ENCODE measurements at regions not wholly inside any gene's neighbourhood (a gene's known extent, or its start where the extent isn't known, plus 50 kb on each side); places are given as distances from the start of the nearest gene placed in this dataset.

GRCh38 chr5:74342948-74343682 is 297.4 kb downstream of the ENC1 start:
- DNase-seq (ENCODE audit: low read depth), result no peak

GRCh38 chr5:74342182-74342581 is 298.3 kb downstream of the ENC1 start:
- DNase-seq (ENCODE audit: low read depth), result no peak

- no peak for DNase-seq (ENCODE audit: low read depth)
These were observed 299.3 kb downstream of the ENC1 start for GRCh38 chr5:74341221-74341620.

GRCh38 chr5:74340476-74340875 is 300.1 kb downstream of the ENC1 start:
- no peak for DNase-seq (ENCODE audit: low read depth)

GRCh38 chr5:74337984-74338310 is 302.6 kb downstream of the ENC1 start:
- peak; percentile 67 for DNase-seq (ENCODE audit: low read depth)

- no peak for DNase-seq (ENCODE audit: low read depth)
These were observed 303.1 kb downstream of the ENC1 start for GRCh38 chr5:74337254-74337983.

- no peak for DNase-seq (ENCODE audit: low read depth)
These were observed 304.2 kb downstream of the ENC1 start for GRCh38 chr5:74336297-74336696.

GRCh38 chr5:74334762-74335384 is 305.7 kb downstream of the ENC1 start:
- DNase-seq (ENCODE audit: low read depth), result no peak

- DNase-seq (ENCODE audit: low read depth), result no peak
These were observed 306.3 kb downstream of the ENC1 start for GRCh38 chr5:74334062-74334761.

- DNase-seq (ENCODE audit: low read depth), result no peak
These were observed 307.1 kb downstream of the ENC1 start for GRCh38 chr5:74333430-74333829.

GRCh38 chr5:74332682-74333081 is 307.8 kb downstream of the ENC1 start:
- no peak for DNase-seq (ENCODE audit: low read depth)

GRCh38 chr5:74332006-74332405 is 308.5 kb downstream of the ENC1 start:
- no peak for DNase-seq (ENCODE audit: low read depth)

- no peak for DNase-seq (ENCODE audit: low read depth)
These were observed 312.3 kb downstream of the ENC1 start for GRCh38 chr5:74328221-74328630.

- DNase-seq (ENCODE audit: low read depth), result no peak
These were observed 313.2 kb downstream of the ENC1 start for GRCh38 chr5:74327339-74327685.

- no peak for DNase-seq (ENCODE audit: low read depth)
These were observed 313.8 kb downstream of the ENC1 start for GRCh38 chr5:74326571-74327338.

- DNase-seq (ENCODE audit: low read depth), result no peak
These were observed 314.7 kb downstream of the ENC1 start for GRCh38 chr5:74325866-74326265.

GRCh38 chr5:74324556-74324955 is 316.0 kb downstream of the ENC1 start:
- DNase-seq (ENCODE audit: low read depth), result no peak

- no peak for DNase-seq (ENCODE audit: low read depth)
These were observed 317.6 kb downstream of the ENC1 start for GRCh38 chr5:74322944-74323343.

GRCh38 chr5:74322191-74322590 is 318.3 kb downstream of the ENC1 start:
- no peak for DNase-seq (ENCODE audit: low read depth)

GRCh38 chr5:74321326-74321725 is 319.2 kb downstream of the ENC1 start:
- DNase-seq (ENCODE audit: low read depth), result no peak

- no peak for DNase-seq (ENCODE audit: low read depth)
These were observed 320.0 kb downstream of the ENC1 start for GRCh38 chr5:74320526-74320925.

GRCh38 chr5:74319076-74319475 is 321.5 kb downstream of the ENC1 start:
- DNase-seq (ENCODE audit: low read depth), result no peak
